Neural cell (in vitro differentiated cells): ENCODE measurements at regions not wholly inside any gene's neighbourhood (a gene's known extent, or its start where the extent isn't known, plus 50 kb on each side); places are given as distances from the start of the nearest gene placed in this dataset.

Experiments used
- H2AFZ ChIP-seq: fragments of 200-600, 300-800 bp; sonication (generic), shearing (Covaris generic); 2 replicates; pipeline ENCODE4 v1.6.0; 2014; ENCODE audit warnings: low read depth, mild to moderate bottlenecking, antibody characterized with exemption, low read length, moderate library complexity
- H3F3A ChIP-seq: fragments of 200-600 bp; shearing (Covaris generic); 2 replicates; pipeline ENCODE4 v1.6.1; 2016; ENCODE audit warnings: mild to moderate bottlenecking, moderate library complexity, mixed read lengths, antibody characterized with exemption, low read length; ENCODE audit not compliant: insufficient read depth, poor library complexity, severe bottlenecking
- H3K27ac ChIP-seq: fragments of 200-600, 300-800 bp; sonication (generic), shearing (Covaris generic); 2 replicates; pipeline ENCODE4 v1.5.1; 2014; ENCODE audit warnings: mild to moderate bottlenecking, low read length, moderate library complexity
- H3K27me3 ChIP-seq: fragments of 300-800, 200-600 bp; sonication (generic), shearing (Covaris generic); 2 replicates; pipeline ENCODE4 v1.6.0; 2014; ENCODE audit warnings: mild to moderate bottlenecking, low read depth, low read length, moderate library complexity; ENCODE audit not compliant: insufficient read depth
- H3K36me3 ChIP-seq: fragments of 300-800, 200-600 bp; sonication (generic), shearing (Covaris generic); 2 replicates; pipeline ENCODE4 v1.5.1; 2014; ENCODE audit warnings: mild to moderate bottlenecking, antibody characterized with exemption, low read length, moderate library complexity; ENCODE audit not compliant: insufficient read depth
- H3K4me2 ChIP-seq: fragments of 300-800, 200-600 bp; sonication (generic), shearing (Covaris generic); 2 replicates; pipeline ENCODE4 v1.6.0; 2014; ENCODE audit warnings: mild to moderate bottlenecking, low read length
- H3K4me3 ChIP-seq: fragments of 300-800, 200-600 bp; sonication (generic), shearing (Covaris generic); 2 replicates; pipeline ENCODE4 v1.5.1; 2014; ENCODE audit warnings: mild to moderate bottlenecking, low read length, moderate library complexity
- H3K79me2 ChIP-seq: fragments of 200-600 bp; shearing (Covaris generic); replicated peaks from 2 replicates; pipeline ENCODE4 v1.6.0; 2014; ENCODE audit warnings: mild to moderate bottlenecking, low read length, moderate library complexity; ENCODE audit not compliant: insufficient read depth
- H3K9ac ChIP-seq: fragments of 300-800, 200-600 bp; sonication (generic), shearing (Covaris generic); 2 replicates; pipeline ENCODE4 v1.6.1; 2016; ENCODE audit warnings: mild to moderate bottlenecking, low read length, mixed read lengths
- H3K9me2 ChIP-seq: fragments of 200-600 bp; shearing (Covaris generic); 2 replicates; pipeline ENCODE4 v1.6.1; 2016; ENCODE audit warnings: mild to moderate bottlenecking, low read length, mixed read lengths; ENCODE audit not compliant: insufficient read depth
- H3K9me3 ChIP-seq: fragments of 200-600, 300-800 bp; sonication (generic), shearing (Covaris generic); 2 replicates; pipeline ENCODE4 v1.6.1; 2016; ENCODE audit warnings: mild to moderate bottlenecking, mixed run types, low read length, moderate library complexity, mixed read lengths
- H4K20me1 ChIP-seq: fragments of 200-600 bp; shearing (Covaris generic); 2 replicates; pipeline ENCODE4 v1.6.1; 2016; ENCODE audit warnings: mild to moderate bottlenecking, mixed run types; ENCODE audit not compliant: insufficient read depth
- EP300 ChIP-seq: fragments of 450-650 bp; conservative IDR thresholded peaks from 2 replicates; pipeline ENCODE4 v1.6.1; 2014; ENCODE audit warnings: antibody characterized with exemption, mild to moderate bottlenecking, moderate library complexity; ENCODE audit not compliant: poor library complexity, severe bottlenecking
- EZH2 ChIP-seq: fragments of 200-600, 300-800 bp; shearing (Covaris generic), sonication (generic); IDR thresholded peaks from 2 replicates; pipeline ENCODE4 v1.6.1; 2014; ENCODE audit warnings: antibody characterized with exemption, low read length, borderline replicate concordance, mild to moderate bottlenecking; ENCODE audit not compliant: insufficient read depth, poor library complexity, severe bottlenecking
- MXI1 ChIP-seq: fragments of 450-650 bp; conservative IDR thresholded peaks from 2 replicates; pipeline ENCODE4 v1.6.1; 2014; ENCODE audit warnings: antibody characterized with exemption, mild to moderate bottlenecking; ENCODE audit not compliant: poor library complexity, severe bottlenecking
- POLR2AphosphoS5 ChIP-seq: IDR thresholded peaks from 2 replicates; pipeline ENCODE4 v1.6.1; 2012
- RAD21 ChIP-seq: fragments of 450-650 bp; conservative IDR thresholded peaks from 2 replicates; pipeline ENCODE4 v1.6.1; 2014; ENCODE audit warnings: antibody characterized with exemption, mild to moderate bottlenecking, moderate library complexity
- REST ChIP-seq: IDR thresholded peaks from 2 replicates; pipeline ENCODE4 v1.6.1; 2012; ENCODE audit warnings: borderline replicate concordance
- SMC3 ChIP-seq: fragments of 450-650 bp; conservative IDR thresholded peaks from 2 replicates; pipeline ENCODE4 v1.6.1; 2014; ENCODE audit warnings: antibody characterized with exemption, mild to moderate bottlenecking, moderate library complexity; ENCODE audit not compliant: poor library complexity
- TAF1 ChIP-seq: IDR thresholded peaks from 2 replicates; pipeline ENCODE4 v1.6.1; 2012; ENCODE audit warnings: low read depth
- TF ChIP-seq, protein P1 (sequence below): fragments of 450-650 bp; IDR thresholded peaks from 2 replicates; pipeline ENCODE4 v1.5.1; 2014; ENCODE audit warnings: antibody characterized with exemption, mild to moderate bottlenecking, moderate library complexity; ENCODE audit not compliant: poor library complexity, severe bottlenecking

GRCh38 chr1:195867638-195868037 lies 740.6 kb downstream of the KCNT2 start:
- Histone ChIP-seq H3K9me2 (no peaks in the 10 kb centered on the region), H3K79me2 (no peaks in the 10 kb centered on the region), H3K4me2 (no peak overlapping the region), H3F3A (no peaks in the 10 kb centered on the region), H3K9me3 (no peaks in the 10 kb centered on the region), H3K4me3 (no peak overlapping the region), H3K27ac (no peak overlapping the region), H4K20me1 (no peaks in the 10 kb centered on the region), H3K27me3 (no peaks in the 10 kb centered on the region), H3K36me3 (no peaks in the 10 kb centered on the region), H3K9ac (no peak overlapping the region), H2AFZ (no peak overlapping the region)
- no peak for TF ChIP-seq REST
- TF ChIP-seq MXI1: no peak
- TF ChIP-seq EP300: no peak
- TF ChIP-seq RAD21: no peak
- no peak for TF ChIP-seq TAF1
- TF ChIP-seq SMC3: no peak
- no peak for TF ChIP-seq EZH2
- TF ChIP-seq, protein P1, sequence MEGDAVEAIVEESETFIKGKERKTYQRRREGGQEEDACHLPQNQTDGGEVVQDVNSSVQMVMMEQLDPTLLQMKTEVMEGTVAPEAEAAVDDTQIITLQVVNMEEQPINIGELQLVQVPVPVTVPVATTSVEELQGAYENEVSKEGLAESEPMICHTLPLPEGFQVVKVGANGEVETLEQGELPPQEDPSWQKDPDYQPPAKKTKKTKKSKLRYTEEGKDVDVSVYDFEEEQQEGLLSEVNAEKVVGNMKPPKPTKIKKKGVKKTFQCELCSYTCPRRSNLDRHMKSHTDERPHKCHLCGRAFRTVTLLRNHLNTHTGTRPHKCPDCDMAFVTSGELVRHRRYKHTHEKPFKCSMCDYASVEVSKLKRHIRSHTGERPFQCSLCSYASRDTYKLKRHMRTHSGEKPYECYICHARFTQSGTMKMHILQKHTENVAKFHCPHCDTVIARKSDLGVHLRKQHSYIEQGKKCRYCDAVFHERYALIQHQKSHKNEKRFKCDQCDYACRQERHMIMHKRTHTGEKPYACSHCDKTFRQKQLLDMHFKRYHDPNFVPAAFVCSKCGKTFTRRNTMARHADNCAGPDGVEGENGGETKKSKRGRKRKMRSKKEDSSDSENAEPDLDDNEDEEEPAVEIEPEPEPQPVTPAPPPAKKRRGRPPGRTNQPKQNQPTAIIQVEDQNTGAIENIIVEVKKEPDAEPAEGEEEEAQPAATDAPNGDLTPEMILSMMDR: no peak
- no peak for TF ChIP-seq POLR2AphosphoS5

GRCh38 chr1:195866781-195867222 lies 741.4 kb downstream of the KCNT2 start:
- Histone ChIP-seq H3F3A (no peaks in the 10 kb centered on the region), H3K27ac (no peak overlapping the region), H3K9ac (no peak overlapping the region), H3K36me3 (no peaks in the 10 kb centered on the region), H3K79me2 (no peaks in the 10 kb centered on the region), H3K9me2 (no peaks in the 10 kb centered on the region), H3K4me3 (no peak overlapping the region), H4K20me1 (no peaks in the 10 kb centered on the region), H3K4me2 (no peak overlapping the region), H3K9me3 (no peaks in the 10 kb centered on the region), H2AFZ (no peak overlapping the region), H3K27me3 (no peaks in the 10 kb centered on the region)
- TF ChIP-seq TAF1 (no peak), EZH2 (no peak), POLR2AphosphoS5 (no peak), MXI1 (no peak), RAD21 (no peak), SMC3 (no peak), EP300 (no peak)
- TF ChIP-seq, protein P1: no peak
